ENCODE measurements at regions not wholly inside any gene's neighbourhood (a gene's known extent, or its start where the extent isn't known, plus 50 kb on each side); places are given as distances from the start of the nearest gene placed in this dataset.
"Not testable (repeated sequence)": the region's sequence is repeated elsewhere in the genome, so short reads cannot be mapped to it uniquely, and the experiment has no call there.

- DNase-seq, result no peak
These were observed 975.0 kb upstream of the NCAM2 start for GRCh38 chr21:20023193-20023592.

- DNase-seq, result no peak
These were observed 973.5 kb upstream of the NCAM2 start for GRCh38 chr21:20024741-20025140.

- no peak for DNase-seq
These were observed 971.7 kb upstream of the NCAM2 start for GRCh38 chr21:20026543-20026942.

GRCh38 chr21:20030390-20030789 lies 967.8 kb upstream of the NCAM2 start:
- no peak for DNase-seq

DNA sequence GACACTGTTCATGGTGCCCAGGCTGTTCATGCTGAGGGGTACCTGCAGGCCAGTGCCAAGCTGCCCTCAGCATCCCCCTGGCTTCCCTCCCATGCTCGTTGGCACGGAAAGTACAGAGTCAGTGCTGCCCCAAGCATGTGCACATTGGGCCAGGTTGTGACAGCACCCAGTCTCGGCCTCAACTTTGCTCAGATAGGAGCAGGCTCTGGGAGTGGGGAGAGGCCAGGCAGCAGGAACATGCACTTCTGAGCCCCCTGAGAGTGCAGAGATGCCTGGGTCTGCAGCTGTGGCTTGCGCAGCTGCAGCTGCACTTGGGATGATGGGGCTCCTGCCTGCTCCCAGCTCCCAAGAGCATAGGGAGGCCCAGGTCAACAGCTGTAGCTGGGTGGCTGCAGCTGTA lies 966.4 kb upstream of the NCAM2 start:
- DNase-seq, result no peak

- DNase-seq, result no peak
These were observed 957.4 kb upstream of the NCAM2 start for GRCh38 chr21:20040768-20041167.

DNA sequence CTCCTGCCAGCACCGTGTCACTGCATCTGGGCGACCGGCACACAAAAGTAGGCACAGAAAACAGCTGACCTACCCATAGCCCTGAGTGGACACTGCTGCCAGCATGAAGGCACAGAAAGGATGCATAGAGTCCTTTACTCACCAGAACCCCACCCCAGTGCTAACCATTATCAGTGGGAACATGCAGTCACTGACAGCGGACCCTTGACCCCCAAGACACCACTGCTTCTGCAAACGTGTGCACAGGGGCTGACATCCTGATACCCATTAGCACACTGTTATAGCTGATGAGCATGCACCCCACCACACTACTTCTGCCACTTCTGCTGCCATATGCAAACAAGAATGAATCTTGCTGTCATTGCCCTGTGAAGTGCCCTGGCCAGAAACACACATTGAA lies 953.0 kb upstream of the NCAM2 start:
- no peak for DNase-seq

GRCh38 chr21:20048130-20048837 lies 949.9 kb upstream of the NCAM2 start:
- DNase-seq, result not testable (repeated sequence)

GRCh38 chr21:20083336-20083735 lies 914.9 kb upstream of the NCAM2 start:
- no peak for DNase-seq

GRCh38 chr21:20083925-20084324 lies 914.3 kb upstream of the NCAM2 start:
- DNase-seq, result no peak

DNA sequence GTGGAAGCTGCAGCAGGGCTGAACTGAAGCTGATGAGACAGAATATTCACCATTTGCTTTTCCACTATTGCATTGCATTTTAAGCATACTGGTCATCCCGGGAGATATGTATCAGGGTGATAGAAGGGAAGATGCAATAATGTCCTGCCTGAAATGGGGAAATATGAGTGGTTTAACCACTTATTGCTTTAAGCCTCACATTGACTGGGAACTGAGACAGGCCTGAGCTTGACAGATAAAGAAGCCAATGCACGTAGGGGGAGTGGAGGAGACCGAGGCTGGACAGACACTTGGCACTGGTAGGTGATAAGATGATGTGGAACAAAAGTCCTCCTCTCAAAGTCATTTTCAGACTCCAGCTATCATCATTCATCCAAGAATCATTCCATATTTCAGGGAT lies 911.7 kb upstream of the NCAM2 start:
- no peak for DNase-seq

GRCh38 chr21:20106368-20106767 lies 891.8 kb upstream of the NCAM2 start:
- DNase-seq, result no peak

DNA sequence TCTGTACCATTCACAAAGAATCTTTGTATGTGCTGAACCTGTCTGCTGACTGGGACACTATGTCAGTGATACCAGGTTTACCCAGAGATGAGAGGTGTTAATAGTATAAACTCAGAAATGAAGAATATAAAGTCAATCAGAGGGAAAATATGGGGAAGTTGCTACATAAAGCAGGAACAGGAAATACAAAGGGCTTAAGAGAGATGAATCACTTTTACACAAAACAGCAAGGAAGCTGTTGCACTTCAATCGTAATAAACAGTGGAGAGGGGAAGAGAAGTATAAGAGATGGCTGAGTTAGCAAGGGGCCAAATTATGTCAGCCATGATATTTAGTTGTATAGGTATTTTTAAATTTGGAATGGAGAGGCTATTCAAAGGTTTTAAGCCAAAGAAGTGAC lies 890.2 kb upstream of the NCAM2 start:
- no peak for DNase-seq

- DNase-seq, result no peak
These were observed 889.2 kb upstream of the NCAM2 start for GRCh38 chr21:20108976-20109540.

GRCh38 chr21:20110368-20110767 lies 887.8 kb upstream of the NCAM2 start:
- no peak for DNase-seq

DNA sequence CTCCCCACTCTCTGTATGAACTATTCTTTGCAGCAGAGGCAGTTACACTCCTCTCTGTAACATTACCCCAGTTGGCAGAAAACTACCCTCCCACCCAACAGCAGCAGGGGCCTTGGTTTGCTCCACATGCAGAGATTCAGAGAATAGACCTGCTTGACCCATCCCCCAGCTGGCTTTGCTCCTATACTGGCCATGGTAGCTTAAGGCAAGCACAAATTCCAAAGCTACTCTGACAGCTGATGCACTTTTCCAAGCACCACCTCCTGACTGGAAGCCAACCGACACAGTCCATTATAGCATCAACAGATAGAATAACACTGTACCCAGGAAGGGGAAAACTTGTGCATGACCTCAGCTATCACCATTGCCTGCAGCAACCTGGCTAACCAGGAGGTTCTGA lies 846.5 kb upstream of the NCAM2 start:
- DNase-seq, result no peak

DNA sequence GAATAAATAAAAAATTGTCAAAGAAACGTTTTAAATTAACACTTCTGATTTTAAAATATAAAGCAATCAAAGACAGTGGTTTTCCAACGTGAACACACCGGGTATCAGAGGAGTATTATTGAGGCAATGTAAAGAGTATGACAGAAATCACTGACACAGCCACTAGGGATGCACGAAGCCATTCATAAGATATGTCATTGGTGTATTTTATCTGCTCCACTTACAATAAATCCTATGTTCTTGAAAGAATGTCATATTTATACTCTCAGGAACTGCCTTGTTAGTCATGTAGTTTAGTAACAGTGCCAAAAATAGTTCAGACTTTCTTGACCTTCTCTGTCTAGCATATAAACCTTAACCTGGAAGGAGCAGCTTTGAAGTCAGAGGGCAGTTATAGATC lies 835.0 kb upstream of the NCAM2 start:
- DNase-seq, result no peak

- no peak for DNase-seq
These were observed 831.1 kb upstream of the NCAM2 start for GRCh38 chr21:20167059-20167458.

- DNase-seq, result no peak
These were observed 828.2 kb upstream of the NCAM2 start for GRCh38 chr21:20169812-20170576.

- no peak for DNase-seq
These were observed 812.0 kb upstream of the NCAM2 start for GRCh38 chr21:20186186-20186585.

- DNase-seq, result no peak
These were observed 811.2 kb upstream of the NCAM2 start for GRCh38 chr21:20187028-20187427.

DNA sequence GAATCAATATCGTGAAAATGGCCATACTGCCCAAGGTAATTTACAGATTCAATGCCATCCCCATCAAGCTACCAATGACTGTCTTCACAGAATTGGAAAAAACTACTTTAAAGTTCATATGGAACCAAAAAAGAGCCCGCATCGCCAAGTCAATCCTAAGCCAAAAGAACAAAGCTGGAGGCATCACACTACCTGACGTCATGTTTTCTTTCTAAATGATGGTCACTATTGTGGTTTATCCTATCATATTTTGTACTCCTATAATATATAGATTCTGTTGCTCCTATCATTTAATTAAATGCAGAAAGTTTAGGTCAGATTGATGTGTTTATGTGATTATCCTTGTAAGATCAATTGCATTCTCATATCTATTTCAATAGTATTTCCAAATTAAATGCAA lies 796.9 kb upstream of the NCAM2 start:
- DNase-seq, result not testable (repeated sequence)

DNA sequence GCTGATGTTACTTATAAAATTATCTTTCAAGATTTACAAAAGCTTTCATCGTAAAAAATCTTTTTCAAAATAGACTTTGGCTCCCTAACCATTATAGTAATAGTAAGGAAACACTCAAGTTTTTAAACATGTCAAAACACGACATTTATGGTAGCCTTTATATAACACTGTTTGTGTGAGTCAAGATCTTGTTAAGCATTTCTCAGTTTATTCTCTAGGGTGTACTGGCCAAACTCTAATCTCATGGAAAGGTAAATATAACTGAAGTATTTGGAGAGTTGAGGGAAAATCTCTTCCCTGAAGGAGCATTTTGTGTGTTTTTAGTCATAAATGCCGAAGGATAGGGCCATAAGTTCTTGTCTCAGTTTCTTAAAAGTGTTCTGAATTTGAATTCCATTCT lies 790.9 kb upstream of the NCAM2 start:
- DNase-seq, result no peak

GRCh38 chr21:20215959-20216358 lies 782.2 kb upstream of the NCAM2 start:
- DNase-seq, result no peak

All from stimulated activated CD4-positive, alpha-beta T cell treated with anti-CD3 and anti-CD28 coated beads, Interleukin-4, amount 100 ng/mL, for 4 hours (primary cell).